Stimulated activated CD8-positive, alpha-beta memory T cell treated with anti-CD3 and anti-CD28 coated beads, Interleukin-4, amount 100 ng/mL, for 1 hour (primary cell): ENCODE measurements at regions not wholly inside any gene's neighbourhood (a gene's known extent, or its start where the extent isn't known, plus 50 kb on each side); places are given as distances from the start of the nearest gene placed in this dataset.
"Not testable (repeated sequence)": the region's sequence is repeated elsewhere in the genome, so short reads cannot be mapped to it uniquely, and the experiment has no call there.

Experiments
- DNase-seq, 2 donors: peaks; one replicate each; pipeline ENCODE4 v3.0.0-alpha.2; 2020; ENCODE audit warnings: low read depth in 2 of 2, low spot score in 1 of 2

DNA sequence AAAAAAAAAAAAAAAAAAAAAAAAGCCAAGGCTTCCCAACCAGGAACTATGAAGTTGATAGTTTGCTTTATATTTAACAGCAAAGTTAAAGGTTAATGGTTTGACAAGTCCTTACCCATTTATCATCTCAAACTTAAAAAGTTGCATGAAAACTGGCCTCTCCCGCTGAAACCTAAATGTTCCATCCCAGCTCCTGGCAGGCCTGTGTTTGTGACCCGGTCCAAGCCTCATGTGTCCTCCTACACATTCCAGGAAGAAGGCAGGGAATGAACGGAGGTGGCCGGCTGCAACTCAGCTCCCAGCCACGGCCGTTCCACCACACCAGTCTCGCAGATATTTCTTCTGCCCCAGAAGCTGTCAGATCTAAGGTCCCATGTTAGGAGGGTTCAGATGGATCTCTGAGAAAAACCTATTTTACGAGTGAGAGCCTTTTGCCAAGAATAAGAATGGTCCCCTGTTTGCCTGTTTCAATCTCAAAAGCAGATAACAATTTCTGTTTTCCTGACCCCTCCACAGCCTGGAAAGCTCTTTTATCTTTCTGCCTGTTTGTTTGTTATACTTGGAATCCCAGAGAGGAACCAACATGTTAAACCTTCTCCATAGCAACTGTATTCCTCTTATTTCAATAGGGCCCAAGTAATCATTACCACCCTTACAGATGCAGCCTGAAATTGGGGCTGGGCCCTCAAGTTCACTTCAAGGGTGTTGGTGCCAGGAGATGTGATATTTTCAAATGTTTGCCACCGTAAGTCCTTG lies 56.5 kb downstream of the KCTD12 start:
- DNase-seq: no peak

GRCh38 chr13:76828316-76828741 lies 57.9 kb downstream of the KCTD12 start:
- no peak for DNase-seq

DNA sequence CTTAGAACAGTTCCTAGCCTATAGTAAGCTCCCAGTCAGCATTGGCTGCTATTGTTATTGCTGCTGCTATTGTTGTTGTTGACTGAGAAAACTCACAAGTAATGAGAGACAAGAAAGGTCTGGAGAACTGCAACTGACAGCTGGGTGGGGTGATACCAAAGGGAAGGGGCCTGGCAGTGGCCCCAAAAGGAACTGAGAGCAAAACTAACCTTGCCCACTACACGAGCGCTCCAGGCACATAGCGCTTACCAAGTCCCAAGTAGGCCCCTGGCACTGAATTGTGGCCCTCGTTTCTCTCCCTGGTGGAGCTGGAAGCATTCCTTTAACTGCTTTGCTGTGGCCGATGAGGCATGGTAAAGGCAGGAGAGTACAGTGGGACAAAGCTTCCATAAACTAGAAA lies 59.7 kb downstream of the KCTD12 start:
- DNase-seq: no peak

DNA sequence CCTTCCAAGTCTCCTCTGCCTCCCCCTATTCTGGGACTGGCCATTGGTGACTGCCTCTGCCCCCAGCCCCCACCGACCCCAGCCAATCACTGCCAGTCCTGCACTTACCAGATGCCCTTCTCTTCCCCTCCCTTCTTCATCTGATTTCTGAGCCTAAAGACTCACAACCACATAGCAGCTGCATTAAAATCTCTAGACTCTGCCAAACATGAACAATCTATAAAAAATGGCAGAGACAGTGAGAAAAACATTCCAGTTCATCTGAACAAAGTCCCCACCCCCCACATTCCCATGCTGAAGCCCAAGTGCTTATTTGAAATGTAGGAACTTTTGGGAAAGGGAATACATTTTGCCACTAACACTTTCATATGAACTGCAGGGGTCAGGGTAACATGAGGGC lies 60.8 kb downstream of the KCTD12 start:
- DNase-seq: no peak

GRCh38 chr13:76823969-76824368 lies 62.2 kb downstream of the KCTD12 start:
- no peak for DNase-seq

DNA sequence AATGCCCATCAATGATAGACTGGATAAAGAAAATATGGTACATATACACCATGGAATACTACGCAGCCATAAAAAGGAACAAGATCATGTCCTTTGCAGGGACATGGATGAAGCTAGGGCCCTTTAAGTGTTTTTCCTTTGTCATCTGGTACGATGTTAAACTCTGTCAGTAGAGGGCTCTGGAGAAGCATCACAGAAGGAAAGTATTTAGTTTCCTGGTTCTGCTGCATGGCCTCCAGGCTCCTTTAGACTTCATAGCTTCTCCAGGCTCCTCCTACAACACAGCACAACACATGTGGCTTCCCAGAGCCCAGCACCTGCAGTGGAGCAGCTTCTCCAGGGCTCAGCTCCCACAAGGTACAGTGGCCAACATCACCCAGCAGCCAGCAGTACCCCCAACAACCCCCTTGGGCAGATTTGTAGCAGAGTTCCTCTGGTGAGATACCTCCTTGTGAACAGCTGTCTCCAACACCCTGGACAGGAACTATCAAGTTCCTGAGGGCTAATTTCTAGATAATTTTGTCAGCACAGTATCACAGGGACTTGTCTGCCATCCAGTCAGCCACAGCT lies 63.4 kb downstream of the KCTD12 start:
- no peak for DNase-seq

DNA sequence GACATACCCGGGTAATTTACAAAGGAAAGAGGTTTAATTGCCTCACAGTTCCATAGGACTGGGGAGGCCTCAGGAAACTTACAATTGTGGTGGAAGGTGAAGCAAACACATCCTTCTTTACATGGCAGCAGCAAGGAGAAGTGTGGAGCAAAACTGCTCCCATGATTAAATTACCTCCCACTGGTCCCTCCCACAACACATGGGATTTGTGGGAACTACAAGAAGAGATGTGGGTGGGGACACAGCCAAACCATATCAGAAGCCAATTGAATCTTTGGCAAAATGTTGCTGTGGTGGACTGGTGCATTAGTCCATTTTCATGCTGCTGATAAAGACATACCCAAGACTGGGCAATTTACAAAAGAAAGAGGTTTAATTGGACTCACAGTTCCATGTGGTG lies 65.0 kb downstream of the KCTD12 start:
- not testable (repeated sequence) for DNase-seq

GRCh38 chr13:76820759-76821158 lies 65.4 kb downstream of the KCTD12 start:
- DNase-seq: no peak

DNA sequence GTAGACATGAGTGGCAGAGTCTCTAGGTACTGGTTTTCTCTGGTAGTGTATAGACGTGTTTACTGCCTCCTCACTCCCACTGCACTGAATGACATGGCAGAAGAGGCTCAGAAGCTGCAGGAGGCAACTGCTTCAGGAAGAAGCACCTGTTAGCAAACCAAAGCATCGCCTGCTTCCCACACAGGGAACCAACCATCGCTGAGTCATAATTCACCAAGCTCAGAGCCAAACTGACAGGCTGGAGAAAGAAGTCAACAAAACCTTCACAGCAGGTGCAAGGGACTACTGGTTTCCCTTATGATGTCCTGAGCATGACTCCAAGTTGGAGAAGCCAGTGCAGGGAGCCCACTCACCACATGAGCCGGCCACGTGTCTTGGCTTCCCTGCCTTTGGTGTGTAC lies 69.8 kb downstream of the KCTD12 start:
- no peak for DNase-seq

DNA sequence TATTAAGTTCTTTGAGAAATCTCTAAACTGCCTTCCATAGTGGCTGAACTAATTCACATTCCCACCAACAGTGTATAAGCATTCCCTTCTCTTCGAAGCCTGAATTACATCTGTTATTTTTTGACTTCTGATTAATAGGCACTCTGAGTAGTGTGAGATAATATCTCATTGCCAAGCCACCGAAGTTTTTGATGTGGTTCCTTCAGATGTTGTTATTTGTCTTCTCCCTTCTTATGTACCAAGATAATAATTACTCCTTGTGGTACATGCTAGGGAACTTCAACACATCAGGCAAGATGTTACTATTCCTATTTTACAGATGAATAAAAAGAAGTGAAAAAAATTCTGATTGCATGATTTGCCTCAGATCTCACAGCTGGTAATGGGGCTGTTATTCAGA lies 70.9 kb downstream of the KCTD12 start:
- DNase-seq: no peak

DNA sequence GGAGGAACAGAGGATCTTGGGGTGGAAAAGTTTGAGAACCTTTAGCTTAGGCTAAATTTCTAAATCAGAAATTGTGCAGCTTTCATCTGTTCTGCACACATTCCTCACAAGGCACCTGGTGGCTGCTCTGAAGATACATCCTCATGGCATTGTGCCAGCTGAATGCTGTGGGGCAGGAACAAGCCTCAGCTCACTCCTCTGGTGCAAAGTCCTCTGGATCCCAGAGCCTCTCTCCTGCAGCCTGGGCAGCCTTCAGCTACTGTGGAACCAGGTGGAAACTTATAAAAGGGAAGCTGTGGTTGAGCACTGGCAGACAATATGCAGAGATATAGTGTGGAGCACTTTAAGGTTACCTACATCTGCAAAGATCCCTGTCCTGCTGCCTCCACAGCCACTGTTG lies 72.3 kb downstream of the KCTD12 start:
- DNase-seq: no peak

- DNase-seq: no peak
Measured at GRCh38 chr13:76813000-76813691, 73.1 kb downstream of the KCTD12 start.

- no peak for DNase-seq
Measured at GRCh38 chr13:76812206-76812897, 73.9 kb downstream of the KCTD12 start.

- no peak for DNase-seq
Measured at GRCh38 chr13:76809389-76809788, 76.8 kb downstream of the KCTD12 start.

GRCh38 chr13:76808927-76809326 lies 77.3 kb downstream of the KCTD12 start:
- DNase-seq: no peak

DNA sequence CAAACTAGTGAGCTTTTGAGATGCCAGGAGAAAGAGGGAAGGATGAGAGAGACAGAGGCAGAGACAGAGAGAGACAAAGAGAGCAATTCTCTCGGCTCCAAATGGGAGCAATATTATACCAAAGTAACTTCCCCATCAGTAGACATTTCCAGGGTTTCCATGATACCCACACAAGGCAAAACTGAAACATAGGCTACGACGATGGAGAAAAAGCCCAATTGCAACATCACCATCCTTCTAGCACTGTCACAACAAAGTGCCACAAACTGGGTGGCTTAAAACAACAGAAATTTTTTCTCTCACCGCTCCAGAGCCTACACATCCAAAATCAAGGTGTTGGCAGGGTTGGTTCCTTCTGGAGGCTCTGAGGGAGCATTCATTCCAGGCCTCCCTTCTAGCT lies 81.4 kb downstream of the KCTD12 start:
- DNase-seq: no peak

- DNase-seq: no peak
Measured at GRCh38 chr13:76803831-76804230, 82.4 kb downstream of the KCTD12 start.

GRCh38 chr13:76800943-76801342 lies 85.3 kb downstream of the KCTD12 start:
- DNase-seq: no peak

GRCh38 chr13:76799696-76800095 lies 86.5 kb downstream of the KCTD12 start:
- DNase-seq: no peak

DNA sequence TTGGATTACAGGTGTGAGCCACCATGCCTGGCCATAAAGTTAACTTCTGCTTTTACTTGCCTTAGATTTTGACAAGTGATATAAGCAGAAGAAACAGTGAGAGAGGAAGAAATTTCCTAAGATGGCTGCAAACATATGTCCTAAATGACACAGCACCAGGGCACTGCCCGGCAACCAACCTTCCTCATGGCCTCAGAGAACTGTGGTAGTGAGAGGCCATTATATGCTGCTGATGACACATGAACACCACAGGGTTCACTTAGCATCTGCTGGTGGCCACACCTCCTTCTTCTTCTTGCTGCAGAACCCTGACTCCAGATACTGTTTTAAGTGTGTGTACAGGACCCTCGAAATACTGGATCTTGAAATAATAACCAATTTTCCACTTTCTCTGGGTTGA lies 88.2 kb downstream of the KCTD12 start:
- DNase-seq: no peak

DNA sequence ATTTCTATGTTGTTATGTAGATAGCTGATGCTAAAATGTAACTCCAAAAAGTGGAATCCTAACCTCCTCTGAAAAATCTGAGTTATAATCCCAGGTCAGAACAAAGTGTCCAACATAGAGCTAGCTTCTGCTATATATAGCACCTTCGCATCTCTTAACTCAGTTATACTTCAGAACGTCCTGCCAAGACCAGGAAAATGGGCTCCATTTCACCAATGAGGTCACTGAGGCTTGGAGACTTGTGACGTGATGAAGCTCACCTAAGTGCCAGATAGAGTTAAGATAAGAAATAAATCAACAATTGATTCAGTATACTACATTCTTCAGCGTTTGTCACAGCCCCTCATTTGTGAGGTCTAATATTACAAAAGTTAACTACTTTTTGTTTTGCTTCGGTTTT lies 88.8 kb downstream of the KCTD12 start:
- DNase-seq: no peak

DNA sequence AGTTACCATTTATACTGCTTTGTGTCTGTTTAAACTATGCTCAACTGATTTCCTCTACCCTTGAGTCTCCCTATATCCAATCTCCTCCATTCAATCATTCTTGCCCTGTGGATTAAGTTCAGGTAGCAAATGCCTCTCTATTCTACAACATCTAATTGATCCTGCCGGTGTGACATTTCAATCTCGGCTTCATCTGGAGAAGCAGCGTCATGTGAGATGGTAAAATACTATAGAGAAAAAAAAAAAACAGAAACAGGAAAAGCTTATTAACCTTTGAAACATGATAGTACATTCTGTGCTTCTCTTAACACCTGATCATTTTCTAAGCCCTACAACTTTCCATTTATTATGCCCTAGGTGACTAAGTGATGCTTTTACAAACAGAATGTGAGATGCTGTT lies 89.4 kb downstream of the KCTD12 start:
- DNase-seq: no peak
